ENCODE measurements at regions not wholly inside any gene's neighbourhood (a gene's known extent, or its start where the extent isn't known, plus 50 kb on each side); places are given as distances from the start of the nearest gene placed in this dataset.

GRCh38 chr3:107235193-107235927 lies 141.9 kb upstream of the CCDC54 start:
- peak; percentile 29 for DNase-seq (ENCODE audit: low read depth)
- H3K4me3 ChIP-seq (ENCODE audit: low read depth, low read length), result peak overlapping the region; percentile 47
- TF ChIP-seq CTCF (conservative IDR thresholded peaks at IDR 0.05; ENCODE audit: low read depth, low read length), result no peak

- DNase-seq (ENCODE audit: low read depth), result peak; percentile 38
- peak overlapping the region; percentile 47 for H3K4me3 ChIP-seq (ENCODE audit: low read depth, low read length)
- peak; percentile 88 for TF ChIP-seq CTCF (conservative IDR thresholded peaks at IDR 0.05; ENCODE audit: low read depth, low read length)
These were observed 141.3 kb upstream of the CCDC54 start for GRCh38 chr3:107235928-107236315.

- H3K4me3 ChIP-seq (ENCODE audit: low read depth, low read length), result no peak overlapping the region
- no peak for TF ChIP-seq CTCF (conservative IDR thresholded peaks at IDR 0.05; ENCODE audit: low read depth, low read length)
- DNase-seq (ENCODE audit: low read depth), result no peak
These were observed 140.4 kb upstream of the CCDC54 start for GRCh38 chr3:107236655-107237337.

- H3K4me3 ChIP-seq (ENCODE audit: low read depth, low read length), result no peak overlapping the region
- TF ChIP-seq CTCF (conservative IDR thresholded peaks at IDR 0.05; ENCODE audit: low read depth, low read length), result no peak
- DNase-seq (ENCODE audit: low read depth), result no peak
These were observed 138.5 kb upstream of the CCDC54 start for GRCh38 chr3:107238787-107239186.

GRCh38 chr3:107239703-107240102 lies 137.5 kb upstream of the CCDC54 start:
- H3K4me3 ChIP-seq (ENCODE audit: low read depth, low read length), result peak overlapping the region; percentile 69
- no peak for DNase-seq (ENCODE audit: low read depth)
- no peak for TF ChIP-seq CTCF (conservative IDR thresholded peaks at IDR 0.05; ENCODE audit: low read depth, low read length)

- no peak for DNase-seq (ENCODE audit: low read depth)
- no peak for TF ChIP-seq CTCF (conservative IDR thresholded peaks at IDR 0.05; ENCODE audit: low read depth, low read length)
- H3K4me3 ChIP-seq (ENCODE audit: low read depth, low read length), result peak overlapping the region; percentile 69
These were observed 136.8 kb upstream of the CCDC54 start for GRCh38 chr3:107240183-107241091.
